GM23338 (cell line): ENCODE measurements at regions not wholly inside any gene's neighbourhood (a gene's known extent, or its start where the extent isn't known, plus 50 kb on each side); places are given as distances from the start of the nearest gene placed in this dataset.
A peak's percentile ranks its signal among the peaks of the same experiment; 100 is the strongest.

ENCODE experiments used
- ATAC-seq: fragments of 200-7000 bp; cut with Tn5 transposase; 3 replicates; pipeline ENCODE4 v1.9.1; 2020
- DNase-seq: peaks from one replicate; pipeline ENCODE4 v3.0.0-alpha.2; 2015; ENCODE audit warnings: low spot score
- H2AFZ ChIP-seq: fragments of 200-600 bp; sonication (generic); 2 replicates; pipeline ENCODE4 v1.8.0; 2016; ENCODE audit warnings: antibody characterized with exemption, mild to moderate bottlenecking, moderate library complexity
- H3F3A ChIP-seq: fragments of 200-600 bp; sonication (generic); replicated peaks from 2 replicates; pipeline ENCODE4 v1.8.0; 2017; ENCODE audit warnings: antibody characterized with exemption, mixed run types, low read depth
- H3K27ac ChIP-seq: fragments of 200-600 bp; sonication (generic); 2 replicates; pipeline ENCODE4 v1.6.1; 2016; ENCODE audit warnings: low read depth
- H3K27me3 ChIP-seq: fragments of 200-600 bp; sonication (generic); 2 replicates; pipeline ENCODE4 v1.8.0; 2016; ENCODE audit warnings: mild to moderate bottlenecking, mixed run types, moderate library complexity; ENCODE audit not compliant: insufficient read depth
- H3K36me3 ChIP-seq: fragments of 200-600 bp; sonication (generic); 2 replicates; pipeline ENCODE4 v1.8.0; 2016; ENCODE audit warnings: mild to moderate bottlenecking; ENCODE audit not compliant: insufficient read depth
- H3K4me1 ChIP-seq: fragments of 200-600 bp; sonication (generic); 2 replicates; pipeline ENCODE4 v1.8.0; 2016; ENCODE audit warnings: mild to moderate bottlenecking, moderate library complexity; ENCODE audit not compliant: insufficient read depth
- H3K4me2 ChIP-seq: fragments of 200-600 bp; sonication (generic); 2 replicates; pipeline ENCODE4 v1.7.1; 2017; ENCODE audit warnings: mixed run types
- H3K4me3 ChIP-seq: fragments of 200-600 bp; sonication (generic); 2 replicates; pipeline ENCODE4 v1.6.1; 2016; ENCODE audit warnings: mixed run types
- H3K79me2 ChIP-seq: fragments of 200-600 bp; sonication (generic); replicated peaks from 2 replicates; pipeline ENCODE4 v1.8.0; 2017; ENCODE audit warnings: mild to moderate bottlenecking; ENCODE audit not compliant: insufficient read depth
- H3K9me2 ChIP-seq: fragments of 200-600 bp; sonication (generic); 2 replicates; pipeline ENCODE4 v1.8.0; 2017; ENCODE audit not compliant: insufficient read depth
- H4K20me1 ChIP-seq: fragments of 200-600 bp; sonication (generic); replicated peaks from 2 replicates; pipeline ENCODE4 v1.8.0; 2017; ENCODE audit warnings: mild to moderate bottlenecking; ENCODE audit not compliant: insufficient read depth
- H3K27ac Mint-ChIP-seq: 2 replicates; pipeline ENCODE4 v1.8.0; 2020; ENCODE audit warnings: inconsistent platforms, mild to moderate bottlenecking, moderate library complexity, mixed read lengths
- H3K27me3 Mint-ChIP-seq: 3 replicates; pipeline ENCODE4 v1.8.0; 2022; ENCODE audit warnings: low read depth, mild to moderate bottlenecking, moderate library complexity, mixed read lengths, inconsistent platforms; ENCODE audit not compliant: insufficient read depth, poor library complexity
- H3K36me3 Mint-ChIP-seq: 3 replicates; pipeline ENCODE4 v1.8.0; 2021; ENCODE audit warnings: low read depth, mild to moderate bottlenecking, inconsistent platforms, moderate library complexity, mixed read lengths
- H3K4me1 Mint-ChIP-seq: 3 replicates; pipeline ENCODE4 v1.8.0; 2020; ENCODE audit warnings: mild to moderate bottlenecking, inconsistent platforms, mixed read lengths
- H3K4me3 Mint-ChIP-seq: 3 replicates; pipeline ENCODE4 v1.8.0; 2021; ENCODE audit warnings: moderate library complexity, mild to moderate bottlenecking, inconsistent platforms, mixed read lengths
- H3K9me3 Mint-ChIP-seq: 3 replicates; pipeline ENCODE4 v1.8.0; 2020; ENCODE audit warnings: moderate library complexity, mild to moderate bottlenecking, inconsistent platforms, mixed read lengths
- CREB1 ChIP-seq: fragments of 250-450 bp; sonication (Bioruptor Pico); IDR thresholded peaks from 2 replicates; pipeline ENCODE4 v1.5.0; 2020; ENCODE audit warnings: low read depth, mild to moderate bottlenecking, moderate library complexity
- EZH2 ChIP-seq: fragments of 200-600 bp; sonication (generic); IDR thresholded peaks from one replicate; pipeline ENCODE4 v1.8.0; 2017; ENCODE audit warnings: antibody characterized with exemption, mild to moderate bottlenecking, low read depth; ENCODE audit not compliant: unreplicated experiment
- NANOG ChIP-seq: IDR thresholded peaks from 2 replicates; pipeline ENCODE4 v1.6.1; 2016; ENCODE audit warnings: antibody characterized with exemption, borderline replicate concordance
- STAT1 ChIP-seq: IDR thresholded peaks from one replicate; pipeline ENCODE4 v1.6.1; 2016; ENCODE audit warnings: antibody characterized with exemption; ENCODE audit not compliant: unreplicated experiment
- ZNF114 ChIP-seq: fragments of 250-450 bp; sonication (Bioruptor Pico); IDR thresholded peaks from 2 replicates; pipeline ENCODE4 v1.5.0; 2020; ENCODE audit warnings: mild to moderate bottlenecking, moderate library complexity
- ZNF331 ChIP-seq: fragments of 250-450 bp; sonication (Bioruptor Pico); IDR thresholded peaks from 2 replicates; pipeline ENCODE4 v1.5.0; 2020; ENCODE audit warnings: low read depth, mild to moderate bottlenecking, moderate library complexity
- TF ChIP-seq, protein P1 (sequence below): IDR thresholded peaks from 2 replicates; pipeline ENCODE4 v1.6.1; 2016; ENCODE audit warnings: antibody characterized with exemption
- TF ChIP-seq, protein P2 (sequence below): fragments of 250-450 bp; sonication (Bioruptor Pico); IDR thresholded peaks from 2 replicates; pipeline ENCODE4 v1.5.0; 2020; ENCODE audit warnings: mild to moderate bottlenecking, moderate library complexity
- TF ChIP-seq, protein P3 (sequence below): IDR thresholded peaks from one replicate; pipeline ENCODE4 v1.6.1; 2018; ENCODE audit warnings: antibody characterized with exemption; ENCODE audit not compliant: unreplicated experiment

DNA sequence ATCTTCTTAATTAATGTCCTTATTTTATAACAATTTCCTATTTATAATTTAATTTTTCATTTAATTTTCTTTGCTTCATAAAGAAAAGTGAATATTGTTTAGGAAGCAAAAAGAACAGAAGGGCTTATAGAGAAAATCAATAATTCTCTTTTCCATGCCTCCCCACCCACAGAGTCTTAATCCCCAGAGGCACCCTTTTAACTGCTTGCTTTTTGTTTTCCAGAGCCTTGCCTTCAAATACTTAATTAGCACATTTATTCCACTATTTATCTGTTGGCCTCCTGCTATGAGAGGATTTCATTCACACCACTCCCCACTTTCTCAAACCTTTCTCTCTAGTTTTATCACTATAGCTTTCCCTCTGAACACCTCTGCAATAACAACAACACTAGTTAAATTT, 373.6 kb downstream of the MBD2 start:
- peak overlapping the region; percentile 15; the same call in 1 of the 2 replicates for H3K4me2 ChIP-seq
- H3K27ac Mint-ChIP-seq: no peak overlapping the region
- no peak overlapping the region for H3K27ac ChIP-seq
- no peak overlapping the region for H3K4me3 ChIP-seq
- H3K79me2 ChIP-seq: no peaks in the 10 kb centered on the region
- ATAC-seq: peak; percentile 92
- H3K4me1 ChIP-seq: peaks cover 23% of the 10 kb centered on the region
- peaks cover 12% of the 10 kb centered on the region; the same call in 2 of the 3 replicates for H3K9me3 Mint-ChIP-seq
- no peaks in the 10 kb centered on the region for H3K27me3 ChIP-seq
- no peaks in the 10 kb centered on the region for H3F3A ChIP-seq
- H3K4me3 Mint-ChIP-seq: no peak overlapping the region
- TF ChIP-seq ZNF114 (CRISPR knock-in tag): no peak
- peak; percentile 85 for TF ChIP-seq NANOG
- H2AFZ ChIP-seq: no peak overlapping the region
- H3K36me3 Mint-ChIP-seq: peaks cover 7% of the 10 kb centered on the region; the same call in 2 of the 3 replicates
- H3K9me2 ChIP-seq: 0 out of 2 replicates have a peak, but pooled peaks cover 7% of the 10 kb centered on the region
- H3K27me3 Mint-ChIP-seq: no peaks in the 10 kb centered on the region
- peaks cover 26% of the 10 kb centered on the region for H3K4me1 Mint-ChIP-seq
- peak; percentile 51 for DNase-seq
- no peaks in the 10 kb centered on the region for H4K20me1 ChIP-seq
- H3K36me3 ChIP-seq: no peaks in the 10 kb centered on the region

DNA sequence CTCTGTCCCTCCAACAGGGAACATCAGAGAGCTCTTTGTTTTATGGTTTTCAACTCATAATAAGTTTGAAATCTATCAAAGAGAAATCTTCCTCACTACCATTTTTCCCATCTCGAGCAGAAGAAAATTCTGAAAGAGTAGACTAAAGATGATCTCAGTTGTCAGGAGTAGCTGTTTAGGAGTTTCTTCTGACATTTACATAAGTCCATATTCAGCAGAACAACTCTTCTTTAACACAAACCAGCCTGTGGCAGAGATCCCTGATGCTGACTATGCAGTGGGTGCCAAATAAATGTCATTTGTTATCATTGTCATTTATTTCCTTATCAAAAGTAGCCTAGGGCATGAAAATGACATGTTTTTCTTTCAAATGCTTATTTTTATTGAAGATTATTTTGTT, 380.7 kb downstream of the MBD2 start:
- Mint-ChIP-seq H3K9me3 (peaks cover 15% of the 10 kb centered on the region), H3K4me3 (no peak overlapping the region), H3K36me3 (peaks cover 7% of the 10 kb centered on the region; the same call in 2 of the 3 replicates), H3K27me3 (peaks cover 7% of the 10 kb centered on the region), H3K4me1 (no peaks in the 10 kb centered on the region), H3K27ac (no peak overlapping the region)
- no peaks in the 10 kb centered on the region for H3K4me1 ChIP-seq
- no peaks in the 10 kb centered on the region for H3K79me2 ChIP-seq
- no peaks in the 10 kb centered on the region for H3K9me2 ChIP-seq
- H3F3A ChIP-seq: no peaks in the 10 kb centered on the region
- no peaks in the 10 kb centered on the region for H3K36me3 ChIP-seq
- no peak overlapping the region for H3K4me3 ChIP-seq
- H4K20me1 ChIP-seq: no peaks in the 10 kb centered on the region
- no peaks in the 10 kb centered on the region for H3K27me3 ChIP-seq
- no peak overlapping the region for H3K27ac ChIP-seq
- no peak overlapping the region for H3K4me2 ChIP-seq
- H2AFZ ChIP-seq: no peak overlapping the region
- DNase-seq: no peak
- TF ChIP-seq NANOG: no peak
- no peak for TF ChIP-seq STAT1
- no peak for TF ChIP-seq ZNF331 (CRISPR knock-in tag)
- TF ChIP-seq, protein P1, sequence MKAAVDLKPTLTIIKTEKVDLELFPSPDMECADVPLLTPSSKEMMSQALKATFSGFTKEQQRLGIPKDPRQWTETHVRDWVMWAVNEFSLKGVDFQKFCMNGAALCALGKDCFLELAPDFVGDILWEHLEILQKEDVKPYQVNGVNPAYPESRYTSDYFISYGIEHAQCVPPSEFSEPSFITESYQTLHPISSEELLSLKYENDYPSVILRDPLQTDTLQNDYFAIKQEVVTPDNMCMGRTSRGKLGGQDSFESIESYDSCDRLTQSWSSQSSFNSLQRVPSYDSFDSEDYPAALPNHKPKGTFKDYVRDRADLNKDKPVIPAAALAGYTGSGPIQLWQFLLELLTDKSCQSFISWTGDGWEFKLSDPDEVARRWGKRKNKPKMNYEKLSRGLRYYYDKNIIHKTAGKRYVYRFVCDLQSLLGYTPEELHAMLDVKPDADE: no peak
- TF ChIP-seq, protein P2, sequence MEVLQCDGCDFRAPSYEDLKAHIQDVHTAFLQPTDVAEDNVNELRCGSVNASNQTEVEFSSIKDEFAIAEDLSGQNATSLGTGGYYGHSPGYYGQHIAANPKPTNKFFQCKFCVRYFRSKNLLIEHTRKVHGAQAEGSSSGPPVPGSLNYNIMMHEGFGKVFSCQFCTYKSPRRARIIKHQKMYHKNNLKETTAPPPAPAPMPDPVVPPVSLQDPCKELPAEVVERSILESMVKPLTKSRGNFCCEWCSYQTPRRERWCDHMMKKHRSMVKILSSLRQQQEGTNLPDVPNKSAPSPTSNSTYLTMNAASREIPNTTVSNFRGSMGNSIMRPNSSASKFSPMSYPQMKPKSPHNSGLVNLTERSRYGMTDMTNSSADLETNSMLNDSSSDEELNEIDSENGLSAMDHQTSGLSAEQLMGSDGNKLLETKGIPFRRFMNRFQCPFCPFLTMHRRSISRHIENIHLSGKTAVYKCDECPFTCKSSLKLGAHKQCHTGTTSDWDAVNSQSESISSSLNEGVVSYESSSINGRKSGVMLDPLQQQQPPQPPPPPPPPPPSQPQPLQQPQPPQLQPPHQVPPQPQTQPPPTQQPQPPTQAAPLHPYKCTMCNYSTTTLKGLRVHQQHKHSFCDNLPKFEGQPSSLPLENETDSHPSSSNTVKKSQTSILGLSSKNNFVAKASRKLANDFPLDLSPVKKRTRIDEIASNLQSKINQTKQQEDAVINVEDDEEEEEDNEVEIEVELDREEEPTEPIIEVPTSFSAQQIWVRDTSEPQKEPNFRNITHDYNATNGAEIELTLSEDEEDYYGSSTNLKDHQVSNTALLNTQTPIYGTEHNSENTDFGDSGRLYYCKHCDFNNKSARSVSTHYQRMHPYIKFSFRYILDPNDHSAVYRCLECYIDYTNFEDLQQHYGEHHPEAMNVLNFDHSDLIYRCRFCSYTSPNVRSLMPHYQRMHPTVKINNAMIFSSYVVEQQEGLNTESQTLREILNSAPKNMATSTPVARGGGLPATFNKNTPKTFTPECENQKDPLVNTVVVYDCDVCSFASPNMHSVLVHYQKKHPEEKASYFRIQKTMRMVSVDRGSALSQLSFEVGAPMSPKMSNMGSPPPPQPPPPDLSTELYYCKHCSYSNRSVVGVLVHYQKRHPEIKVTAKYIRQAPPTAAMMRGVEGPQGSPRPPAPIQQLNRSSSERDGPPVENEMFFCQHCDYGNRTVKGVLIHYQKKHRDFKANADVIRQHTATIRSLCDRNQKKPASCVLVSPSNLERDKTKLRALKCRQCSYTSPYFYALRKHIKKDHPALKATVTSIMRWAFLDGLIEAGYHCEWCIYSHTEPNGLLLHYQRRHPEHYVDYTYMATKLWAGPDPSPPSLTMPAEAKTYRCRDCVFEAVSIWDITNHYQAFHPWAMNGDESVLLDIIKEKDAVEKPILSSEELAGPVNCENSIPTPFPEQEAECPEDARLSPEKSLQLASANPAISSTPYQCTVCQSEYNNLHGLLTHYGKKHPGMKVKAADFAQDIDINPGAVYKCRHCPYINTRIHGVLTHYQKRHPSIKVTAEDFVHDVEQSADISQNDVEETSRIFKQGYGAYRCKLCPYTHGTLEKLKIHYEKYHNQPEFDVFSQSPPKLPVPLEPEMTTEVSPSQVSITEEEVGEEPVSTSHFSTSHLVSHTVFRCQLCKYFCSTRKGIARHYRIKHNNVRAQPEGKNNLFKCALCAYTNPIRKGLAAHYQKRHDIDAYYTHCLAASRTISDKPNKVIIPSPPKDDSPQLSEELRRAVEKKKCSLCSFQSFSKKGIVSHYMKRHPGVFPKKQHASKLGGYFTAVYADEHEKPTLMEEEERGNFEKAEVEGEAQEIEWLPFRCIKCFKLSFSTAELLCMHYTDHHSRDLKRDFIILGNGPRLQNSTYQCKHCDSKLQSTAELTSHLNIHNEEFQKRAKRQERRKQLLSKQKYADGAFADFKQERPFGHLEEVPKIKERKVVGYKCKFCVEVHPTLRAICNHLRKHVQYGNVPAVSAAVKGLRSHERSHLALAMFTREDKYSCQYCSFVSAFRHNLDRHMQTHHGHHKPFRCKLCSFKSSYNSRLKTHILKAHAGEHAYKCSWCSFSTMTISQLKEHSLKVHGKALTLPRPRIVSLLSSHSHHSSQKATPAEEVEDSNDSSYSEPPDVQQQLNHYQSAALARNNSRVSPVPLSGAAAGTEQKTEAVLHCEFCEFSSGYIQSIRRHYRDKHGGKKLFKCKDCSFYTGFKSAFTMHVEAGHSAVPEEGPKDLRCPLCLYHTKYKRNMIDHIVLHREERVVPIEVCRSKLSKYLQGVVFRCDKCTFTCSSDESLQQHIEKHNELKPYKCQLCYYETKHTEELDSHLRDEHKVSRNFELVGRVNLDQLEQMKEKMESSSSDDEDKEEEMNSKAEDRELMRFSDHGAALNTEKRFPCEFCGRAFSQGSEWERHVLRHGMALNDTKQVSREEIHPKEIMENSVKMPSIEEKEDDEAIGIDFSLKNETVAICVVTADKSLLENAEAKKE (CRISPR knock-in tag): no peak
- no peak for TF ChIP-seq ZNF114 (CRISPR knock-in tag)
- TF ChIP-seq, protein P3, sequence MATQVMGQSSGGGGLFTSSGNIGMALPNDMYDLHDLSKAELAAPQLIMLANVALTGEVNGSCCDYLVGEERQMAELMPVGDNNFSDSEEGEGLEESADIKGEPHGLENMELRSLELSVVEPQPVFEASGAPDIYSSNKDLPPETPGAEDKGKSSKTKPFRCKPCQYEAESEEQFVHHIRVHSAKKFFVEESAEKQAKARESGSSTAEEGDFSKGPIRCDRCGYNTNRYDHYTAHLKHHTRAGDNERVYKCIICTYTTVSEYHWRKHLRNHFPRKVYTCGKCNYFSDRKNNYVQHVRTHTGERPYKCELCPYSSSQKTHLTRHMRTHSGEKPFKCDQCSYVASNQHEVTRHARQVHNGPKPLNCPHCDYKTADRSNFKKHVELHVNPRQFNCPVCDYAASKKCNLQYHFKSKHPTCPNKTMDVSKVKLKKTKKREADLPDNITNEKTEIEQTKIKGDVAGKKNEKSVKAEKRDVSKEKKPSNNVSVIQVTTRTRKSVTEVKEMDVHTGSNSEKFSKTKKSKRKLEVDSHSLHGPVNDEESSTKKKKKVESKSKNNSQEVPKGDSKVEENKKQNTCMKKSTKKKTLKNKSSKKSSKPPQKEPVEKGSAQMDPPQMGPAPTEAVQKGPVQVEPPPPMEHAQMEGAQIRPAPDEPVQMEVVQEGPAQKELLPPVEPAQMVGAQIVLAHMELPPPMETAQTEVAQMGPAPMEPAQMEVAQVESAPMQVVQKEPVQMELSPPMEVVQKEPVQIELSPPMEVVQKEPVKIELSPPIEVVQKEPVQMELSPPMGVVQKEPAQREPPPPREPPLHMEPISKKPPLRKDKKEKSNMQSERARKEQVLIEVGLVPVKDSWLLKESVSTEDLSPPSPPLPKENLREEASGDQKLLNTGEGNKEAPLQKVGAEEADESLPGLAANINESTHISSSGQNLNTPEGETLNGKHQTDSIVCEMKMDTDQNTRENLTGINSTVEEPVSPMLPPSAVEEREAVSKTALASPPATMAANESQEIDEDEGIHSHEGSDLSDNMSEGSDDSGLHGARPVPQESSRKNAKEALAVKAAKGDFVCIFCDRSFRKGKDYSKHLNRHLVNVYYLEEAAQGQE: no peak
- no peak for TF ChIP-seq CREB1 (CRISPR knock-in tag)
- TF ChIP-seq EZH2: no peak
- no peak for ATAC-seq
